ENCODE measurements at regions not wholly inside any gene's neighbourhood (a gene's known extent, or its start where the extent isn't known, plus 50 kb on each side); places are given as distances from the start of the nearest gene placed in this dataset.
A peak's percentile ranks its signal among the peaks of the same experiment; 100 is the strongest.

GRCh38 chr3:24850245-24850644 is 355.6 kb upstream of the THRB start:
- Histone ChIP-seq H3K79me2 (ENCODE audit: low read depth) (no peaks in the 10 kb centered on the region), H3K4me1 (replicated peaks; ENCODE audit: insufficient read depth) (no peaks in the 10 kb centered on the region), H3F3A (ENCODE audit: insufficient read depth, low read depth) (no peaks in the 10 kb centered on the region), H3K4me3 (no peak overlapping the region), H4K20me1 (ENCODE audit: insufficient read depth) (no peaks in the 10 kb centered on the region), H3K4me2 (no peak overlapping the region), H3K9me3 (ENCODE audit: insufficient read depth, low read depth) (no peaks in the 10 kb centered on the region), H3K27me3 (ENCODE audit: insufficient read depth, low read depth) (no peaks in the 10 kb centered on the region), H3K27ac (no peak overlapping the region), H2AFZ (no peak overlapping the region), H3K9me2 (ENCODE audit: insufficient read depth) (no peaks in the 10 kb centered on the region), H3K36me3 (ENCODE audit: low read depth) (no peaks in the 10 kb centered on the region)
- ChIA-PET POLR2A (ENCODE audit: unreplicated experiment) (no interaction called here), CTCF (no interaction called here)
- no peak for DNase-seq
- TF ChIP-seq, protein P1, sequence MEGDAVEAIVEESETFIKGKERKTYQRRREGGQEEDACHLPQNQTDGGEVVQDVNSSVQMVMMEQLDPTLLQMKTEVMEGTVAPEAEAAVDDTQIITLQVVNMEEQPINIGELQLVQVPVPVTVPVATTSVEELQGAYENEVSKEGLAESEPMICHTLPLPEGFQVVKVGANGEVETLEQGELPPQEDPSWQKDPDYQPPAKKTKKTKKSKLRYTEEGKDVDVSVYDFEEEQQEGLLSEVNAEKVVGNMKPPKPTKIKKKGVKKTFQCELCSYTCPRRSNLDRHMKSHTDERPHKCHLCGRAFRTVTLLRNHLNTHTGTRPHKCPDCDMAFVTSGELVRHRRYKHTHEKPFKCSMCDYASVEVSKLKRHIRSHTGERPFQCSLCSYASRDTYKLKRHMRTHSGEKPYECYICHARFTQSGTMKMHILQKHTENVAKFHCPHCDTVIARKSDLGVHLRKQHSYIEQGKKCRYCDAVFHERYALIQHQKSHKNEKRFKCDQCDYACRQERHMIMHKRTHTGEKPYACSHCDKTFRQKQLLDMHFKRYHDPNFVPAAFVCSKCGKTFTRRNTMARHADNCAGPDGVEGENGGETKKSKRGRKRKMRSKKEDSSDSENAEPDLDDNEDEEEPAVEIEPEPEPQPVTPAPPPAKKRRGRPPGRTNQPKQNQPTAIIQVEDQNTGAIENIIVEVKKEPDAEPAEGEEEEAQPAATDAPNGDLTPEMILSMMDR (conservative IDR thresholded peaks at IDR 0.05) = no peak
- TF ChIP-seq EZH2 (IDR thresholded peaks at IDR 0.05; ENCODE audit: low read depth) = no peak
- intact Hi-C loops (cut with micrococcal nuclease; ENCODE audit: unreplicated experiment) = no loop called here
- no TSS peak for BruUV-seq (replicated peaks)

DNA sequence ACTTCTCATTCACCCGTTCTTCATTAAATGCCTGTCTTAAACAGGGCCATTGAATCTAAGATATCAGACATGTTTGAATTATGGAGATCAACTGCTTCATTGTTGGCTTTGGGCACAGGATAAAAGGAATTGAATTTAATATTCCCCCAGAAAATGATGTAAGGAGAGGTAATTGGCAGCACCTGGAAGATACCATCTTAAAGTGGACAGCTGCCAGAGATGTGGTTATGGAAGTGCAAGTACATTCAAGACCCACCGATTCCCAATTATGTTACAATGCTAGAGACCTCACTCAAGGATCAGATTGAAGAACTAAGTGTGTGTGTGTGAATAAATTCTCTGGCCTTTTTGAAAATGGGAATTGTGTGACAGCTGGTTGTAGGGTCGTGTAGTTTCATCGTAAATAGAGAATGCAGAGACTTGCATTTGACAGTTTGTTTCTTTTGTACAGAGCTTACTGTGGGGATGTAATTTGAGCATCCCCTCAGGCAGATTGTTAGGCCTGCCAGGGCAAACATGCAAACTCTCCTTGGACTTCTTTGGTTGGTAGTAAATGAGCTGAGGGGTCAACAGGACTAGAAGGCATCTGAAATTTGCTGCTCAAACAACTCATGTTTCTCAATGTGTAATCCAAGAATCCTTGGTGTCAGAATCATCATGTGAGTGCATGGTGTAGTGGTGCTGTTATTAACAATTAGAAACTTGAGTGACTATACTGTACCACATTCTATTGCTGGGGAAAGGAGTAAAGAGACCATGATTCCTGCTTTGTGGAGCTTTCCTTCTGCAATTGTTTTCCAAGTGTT is 359.2 kb upstream of the THRB start:
- DNase-seq = no peak
- BruUV-seq (replicated peaks) = no TSS peak

GRCh38 chr3:24854748-24855147 is 360.1 kb upstream of the THRB start:
- H3K36me3 ChIP-seq (ENCODE audit: low read depth) = no peaks in the 10 kb centered on the region

More for the DNA sequence above, 359.2 kb upstream of the THRB start:
- Histone ChIP-seq H3K27me3 (ENCODE audit: insufficient read depth, low read depth) (no peaks in the 10 kb centered on the region), H3K9me3 (ENCODE audit: insufficient read depth, low read depth) (no peaks in the 10 kb centered on the region), H3K4me2 (no peak overlapping the region), H3F3A (ENCODE audit: insufficient read depth, low read depth) (no peaks in the 10 kb centered on the region), H3K4me1 (replicated peaks; ENCODE audit: insufficient read depth) (no peaks in the 10 kb centered on the region), H3K4me3 (no peak overlapping the region), H3K27ac (no peak overlapping the region), H3K79me2 (ENCODE audit: low read depth) (no peaks in the 10 kb centered on the region), H4K20me1 (ENCODE audit: insufficient read depth) (no peaks in the 10 kb centered on the region), H3K9me2 (ENCODE audit: insufficient read depth) (no peaks in the 10 kb centered on the region), H3K36me3 (ENCODE audit: low read depth) (no peaks in the 10 kb centered on the region), H2AFZ (0 out of 2 replicates have a peak overlapping the region, but pooled peaks have one; percentile 24)
- POLR2A ChIA-PET (ENCODE audit: unreplicated experiment) = no interaction called here
- TF ChIP-seq EZH2 (IDR thresholded peaks at IDR 0.05; ENCODE audit: low read depth) = no peak
- TF ChIP-seq, protein P1 (conservative IDR thresholded peaks at IDR 0.05) = no peak
- CTCF ChIA-PET = no interaction called here
- intact Hi-C loops (cut with micrococcal nuclease; ENCODE audit: unreplicated experiment) = loop anchor here (1.0 kb wide), 1 partner anchor 22 kb away; no protein-coding TSS in a partner anchor

More at GRCh38 chr3:24854748-24855147, 360.1 kb upstream of the THRB start:
- H3K79me2 ChIP-seq (ENCODE audit: low read depth) = no peaks in the 10 kb centered on the region
- no peaks in the 10 kb centered on the region for H3K9me3 ChIP-seq (ENCODE audit: insufficient read depth, low read depth)
- H3K4me3 ChIP-seq = no peak overlapping the region
- no peak overlapping the region for H2AFZ ChIP-seq
- intact Hi-C loops (cut with micrococcal nuclease; ENCODE audit: unreplicated experiment) = no loop called here
- POLR2A ChIA-PET (ENCODE audit: unreplicated experiment) = no interaction called here
- no peaks in the 10 kb centered on the region for H3F3A ChIP-seq (ENCODE audit: insufficient read depth, low read depth)
- H3K4me2 ChIP-seq = no peak overlapping the region
- TF ChIP-seq EZH2 (IDR thresholded peaks at IDR 0.05; ENCODE audit: low read depth) = no peak
- TF ChIP-seq, protein P1 (conservative IDR thresholded peaks at IDR 0.05) = no peak
- no TSS peak for BruUV-seq (replicated peaks)
- H3K4me1 ChIP-seq (replicated peaks; ENCODE audit: insufficient read depth) = no peaks in the 10 kb centered on the region
- H4K20me1 ChIP-seq (ENCODE audit: insufficient read depth) = no peaks in the 10 kb centered on the region
- CTCF ChIA-PET = no interaction called here
- DNase-seq = no peak
- H3K9me2 ChIP-seq (ENCODE audit: insufficient read depth) = no peaks in the 10 kb centered on the region
- no peak overlapping the region for H3K27ac ChIP-seq
- no peaks in the 10 kb centered on the region for H3K27me3 ChIP-seq (ENCODE audit: insufficient read depth, low read depth)

Measured in PC-9 (cell line).